OCI-LY3 (cell line): ENCODE measurements at regions not wholly inside any gene's neighbourhood (a gene's known extent, or its start where the extent isn't known, plus 50 kb on each side); places are given as distances from the start of the nearest gene placed in this dataset.

ENCODE experiments used
- EZH2phosphoT487 ChIP-seq: fragments of 200-600 bp; shearing (Covaris generic); IDR thresholded peaks from 2 replicates; pipeline ENCODE4 v1.6.1; 2018; ENCODE audit warnings: antibody characterized with exemption, mixed run types, low read depth
- TF ChIP-seq, protein P1 (sequence below): fragments of 200-600, 300-600 bp; sonication (generic); IDR thresholded peaks from 2 replicates; pipeline ENCODE4 v1.5.1; 2014; ENCODE audit warnings: antibody characterized with exemption, low read length, low read depth

DNA sequence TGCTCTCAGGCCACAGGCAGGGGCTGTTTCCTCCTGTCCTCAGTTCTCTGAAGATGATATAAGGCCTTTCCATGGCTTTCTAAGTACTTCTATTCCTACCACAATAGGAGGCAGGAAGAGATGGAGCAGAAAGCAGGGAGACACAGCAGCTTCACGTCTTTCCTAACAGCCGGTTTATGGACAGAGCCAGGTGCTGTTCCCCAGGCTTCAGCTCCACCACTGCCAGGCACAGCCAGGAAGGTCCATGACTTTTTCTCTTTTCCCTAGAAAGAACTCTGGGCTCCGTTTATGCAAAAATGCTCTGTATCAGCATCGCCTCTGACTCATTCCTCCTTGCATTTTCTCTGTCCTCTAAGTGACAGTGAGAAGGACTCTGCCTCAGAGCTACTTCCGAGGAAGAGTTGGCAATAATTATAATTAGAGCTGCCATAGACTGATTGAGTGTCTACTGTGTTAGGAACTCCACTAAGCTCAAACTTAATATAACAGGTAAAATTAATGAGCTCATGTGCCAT is 478.5 kb downstream of the RASEF start:
- TF ChIP-seq, protein P1, sequence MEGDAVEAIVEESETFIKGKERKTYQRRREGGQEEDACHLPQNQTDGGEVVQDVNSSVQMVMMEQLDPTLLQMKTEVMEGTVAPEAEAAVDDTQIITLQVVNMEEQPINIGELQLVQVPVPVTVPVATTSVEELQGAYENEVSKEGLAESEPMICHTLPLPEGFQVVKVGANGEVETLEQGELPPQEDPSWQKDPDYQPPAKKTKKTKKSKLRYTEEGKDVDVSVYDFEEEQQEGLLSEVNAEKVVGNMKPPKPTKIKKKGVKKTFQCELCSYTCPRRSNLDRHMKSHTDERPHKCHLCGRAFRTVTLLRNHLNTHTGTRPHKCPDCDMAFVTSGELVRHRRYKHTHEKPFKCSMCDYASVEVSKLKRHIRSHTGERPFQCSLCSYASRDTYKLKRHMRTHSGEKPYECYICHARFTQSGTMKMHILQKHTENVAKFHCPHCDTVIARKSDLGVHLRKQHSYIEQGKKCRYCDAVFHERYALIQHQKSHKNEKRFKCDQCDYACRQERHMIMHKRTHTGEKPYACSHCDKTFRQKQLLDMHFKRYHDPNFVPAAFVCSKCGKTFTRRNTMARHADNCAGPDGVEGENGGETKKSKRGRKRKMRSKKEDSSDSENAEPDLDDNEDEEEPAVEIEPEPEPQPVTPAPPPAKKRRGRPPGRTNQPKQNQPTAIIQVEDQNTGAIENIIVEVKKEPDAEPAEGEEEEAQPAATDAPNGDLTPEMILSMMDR: no peak
- no peak for TF ChIP-seq EZH2phosphoT487
